GM21723 (cell line): ENCODE measurements at regions not wholly inside any gene's neighbourhood (a gene's known extent, or its start where the extent isn't known, plus 50 kb on each side); places are given as distances from the start of the nearest gene placed in this dataset.

Experiments
- ATAC-seq: cut with Tn5 transposase; IDR thresholded peaks from one replicate; pipeline ENCODE4 v1.9.1; 2021; ENCODE audit warnings: mild to moderate bottlenecking, moderate library complexity; ENCODE audit not compliant: unreplicated experiment

- no peak for ATAC-seq
Measured at GRCh38 chr13:40316301-40316700, 350.1 kb downstream of the FOXO1 start.

- ATAC-seq = no peak
Measured at GRCh38 chr13:40317980-40318327, 348.5 kb downstream of the FOXO1 start.

GRCh38 chr13:40318366-40318765, 348.1 kb downstream of the FOXO1 start:
- no peak for ATAC-seq

GRCh38 chr13:40319699-40320579, 346.5 kb downstream of the FOXO1 start:
- no peak for ATAC-seq

- ATAC-seq = no peak
Measured at GRCh38 chr13:40328091-40328490, 338.4 kb downstream of the FOXO1 start.

GRCh38 chr13:40329781-40330485, 336.5 kb downstream of the FOXO1 start:
- ATAC-seq = no peak

- ATAC-seq = no peak
Measured at GRCh38 chr13:40330950-40331349, 335.5 kb downstream of the FOXO1 start.

- no peak for ATAC-seq
Measured at GRCh38 chr13:40331802-40332201, 334.6 kb downstream of the FOXO1 start.

GRCh38 chr13:40333226-40333625, 333.2 kb downstream of the FOXO1 start:
- ATAC-seq = no peak

- ATAC-seq = no peak
Measured at GRCh38 chr13:40334031-40334430, 332.4 kb downstream of the FOXO1 start.

- no peak for ATAC-seq
Measured at GRCh38 chr13:40334616-40335015, 331.8 kb downstream of the FOXO1 start.

GRCh38 chr13:40336228-40337221, 329.9 kb downstream of the FOXO1 start:
- no peak for ATAC-seq

GRCh38 chr13:40337651-40338050, 328.8 kb downstream of the FOXO1 start:
- no peak for ATAC-seq

- no peak for ATAC-seq
Measured at GRCh38 chr13:40338217-40338616, 328.2 kb downstream of the FOXO1 start.

GRCh38 chr13:40340368-40341095, 325.9 kb downstream of the FOXO1 start:
- ATAC-seq = no peak

GRCh38 chr13:40341096-40341471, 325.4 kb downstream of the FOXO1 start:
- no peak for ATAC-seq

- ATAC-seq = no peak
Measured at GRCh38 chr13:40341501-40341900, 324.9 kb downstream of the FOXO1 start.

GRCh38 chr13:40342461-40342860, 324.0 kb downstream of the FOXO1 start:
- ATAC-seq = no peak

GRCh38 chr13:40342901-40343300, 323.5 kb downstream of the FOXO1 start:
- no peak for ATAC-seq

GRCh38 chr13:40343550-40344269, 322.7 kb downstream of the FOXO1 start:
- ATAC-seq = no peak
